DOHH2 (cell line): ENCODE measurements at regions not wholly inside any gene's neighbourhood (a gene's known extent, or its start where the extent isn't known, plus 50 kb on each side); places are given as distances from the start of the nearest gene placed in this dataset.

ENCODE experiments used
- H3F3A ChIP-seq: fragments of 200-600 bp; sonication (generic), shearing (Covaris generic); 2 replicates; pipeline ENCODE4 v1.6.0; 2016; ENCODE audit warnings: antibody characterized with exemption, mild to moderate bottlenecking; ENCODE audit not compliant: control insufficient read depth, insufficient read depth
- H3K27ac ChIP-seq: fragments of 200-600 bp; sonication (generic); 2 replicates; pipeline ENCODE4 v1.5.1; 2014; ENCODE audit warnings: low read depth, mild to moderate bottlenecking, low read length, moderate library complexity
- H3K27me3 ChIP-seq: fragments of 200-600 bp; sonication (generic); 2 replicates; pipeline ENCODE4 v1.6.1; 2014; ENCODE audit warnings: mild to moderate bottlenecking, low read length, mixed read lengths; ENCODE audit not compliant: control insufficient read depth
- H3K36me3 ChIP-seq: fragments of 200-600 bp; sonication (generic); 2 replicates; pipeline ENCODE4 v1.6.1; 2014; ENCODE audit warnings: mild to moderate bottlenecking, low read length, moderate library complexity, mixed read lengths; ENCODE audit not compliant: control insufficient read depth
- H3K4me1 ChIP-seq: fragments of 200-600 bp; sonication (generic); 2 replicates; pipeline ENCODE4 v1.6.1; 2014; ENCODE audit warnings: mild to moderate bottlenecking, low read length, mixed read lengths; ENCODE audit not compliant: control insufficient read depth
- H3K4me2 ChIP-seq: fragments of 200-600 bp; sonication (generic); 2 replicates; pipeline ENCODE4 v1.6.0; 2014; ENCODE audit warnings: mild to moderate bottlenecking, low read length, moderate library complexity
- H3K4me3 ChIP-seq: fragments of 200-600 bp; sonication (generic); 2 replicates; pipeline ENCODE4 v1.5.1; 2014; ENCODE audit warnings: mild to moderate bottlenecking, low read length, mixed read lengths
- H3K79me2 ChIP-seq: fragments of 200-600 bp; sonication (generic); 2 replicates; pipeline ENCODE4 v1.6.1; 2014; ENCODE audit warnings: mild to moderate bottlenecking, low read length, mixed read lengths; ENCODE audit not compliant: control insufficient read depth
- H3K9me2 ChIP-seq: fragments of 200-600 bp; sonication (generic); replicated peaks from 2 replicates; pipeline ENCODE4 v1.6.1; 2014; ENCODE audit warnings: mild to moderate bottlenecking, low read length, mixed read lengths; ENCODE audit not compliant: control insufficient read depth
- H3K9me3 ChIP-seq: fragments of 200-600 bp; sonication (generic); 2 replicates; pipeline ENCODE4 v1.6.1; 2014; ENCODE audit warnings: antibody characterized with exemption, low read length, mixed read lengths; ENCODE audit not compliant: control insufficient read depth, insufficient read depth
- H4K20me1 ChIP-seq: fragments of 200-600 bp; sonication (generic); 2 replicates; pipeline ENCODE4 v1.6.0; 2014; ENCODE audit warnings: low read depth, mild to moderate bottlenecking, antibody characterized with exemption, low read length, moderate library complexity; ENCODE audit not compliant: control insufficient read depth, insufficient read depth
- CTCF ChIP-seq: fragments of 200-600 bp; sonication (generic); IDR thresholded peaks from one replicate; pipeline ENCODE4 v1.5.1; 2014; ENCODE audit warnings: antibody characterized with exemption, mild to moderate bottlenecking, low read depth, low read length; ENCODE audit not compliant: poor library complexity, severe bottlenecking
- EZH2phosphoT487 ChIP-seq: fragments of 200-600 bp; sonication (generic); IDR thresholded peaks from 2 replicates; pipeline ENCODE4 v1.6.1; 2017; ENCODE audit warnings: borderline replicate concordance, mild to moderate bottlenecking, antibody characterized with exemption, low read length, moderate library complexity, mixed read lengths

GRCh38 chr20:24316731-24317130 is 152.7 kb upstream of the SYNDIG1 start:
- TF ChIP-seq EZH2phosphoT487 (no peak), CTCF (no peak)
- Histone ChIP-seq H3K4me2 (no peak overlapping the region), H3K79me2 (no peaks in the 10 kb centered on the region), H3K4me1 (no peaks in the 10 kb centered on the region), H3K36me3 (no peaks in the 10 kb centered on the region), H4K20me1 (no peaks in the 10 kb centered on the region), H3K9me3 (no peaks in the 10 kb centered on the region), H3K27me3 (no peaks in the 10 kb centered on the region), H3K27ac (no peak overlapping the region), H3F3A (no peaks in the 10 kb centered on the region), H3K4me3 (no peak overlapping the region), H3K9me2 (no peaks in the 10 kb centered on the region)

GRCh38 chr20:24314053-24314452 is 155.4 kb upstream of the SYNDIG1 start:
- H3K79me2 ChIP-seq = no peaks in the 10 kb centered on the region
- no peak for TF ChIP-seq CTCF
- no peak for TF ChIP-seq EZH2phosphoT487
- H3K9me3 ChIP-seq = no peaks in the 10 kb centered on the region
- no peaks in the 10 kb centered on the region for H4K20me1 ChIP-seq
- no peaks in the 10 kb centered on the region for H3K9me2 ChIP-seq
- H3K27me3 ChIP-seq = no peaks in the 10 kb centered on the region
- H3F3A ChIP-seq = no peaks in the 10 kb centered on the region
- H3K4me3 ChIP-seq = no peak overlapping the region
- no peaks in the 10 kb centered on the region for H3K36me3 ChIP-seq
- no peak overlapping the region for H3K4me2 ChIP-seq
- H3K27ac ChIP-seq = no peak overlapping the region
- H3K4me1 ChIP-seq = no peaks in the 10 kb centered on the region

- Histone ChIP-seq H3K4me3 (no peak overlapping the region), H3K4me2 (no peak overlapping the region), H3K4me1 (no peaks in the 10 kb centered on the region), H3K27ac (no peak overlapping the region), H3K9me2 (no peaks in the 10 kb centered on the region), H3K9me3 (no peaks in the 10 kb centered on the region), H3K79me2 (no peaks in the 10 kb centered on the region), H4K20me1 (no peaks in the 10 kb centered on the region), H3F3A (no peaks in the 10 kb centered on the region), H3K27me3 (no peaks in the 10 kb centered on the region), H3K36me3 (no peaks in the 10 kb centered on the region)
- TF ChIP-seq EZH2phosphoT487 = no peak
- no peak for TF ChIP-seq CTCF
Observed at GRCh38 chr20:24309596-24309995, 159.8 kb upstream of the SYNDIG1 start.

GRCh38 chr20:24305371-24305770 is 164.1 kb upstream of the SYNDIG1 start:
- Histone ChIP-seq H3K79me2 (no peaks in the 10 kb centered on the region), H3K9me3 (no peaks in the 10 kb centered on the region), H3F3A (no peaks in the 10 kb centered on the region), H3K4me2 (no peak overlapping the region), H4K20me1 (no peaks in the 10 kb centered on the region), H3K4me1 (no peaks in the 10 kb centered on the region), H3K4me3 (no peak overlapping the region), H3K36me3 (no peaks in the 10 kb centered on the region), H3K27me3 (no peaks in the 10 kb centered on the region), H3K9me2 (no peaks in the 10 kb centered on the region), H3K27ac (no peak overlapping the region)
- no peak for TF ChIP-seq CTCF
- TF ChIP-seq EZH2phosphoT487 = no peak
